ENCODE measurements at regions not wholly inside any gene's neighbourhood (a gene's known extent, or its start where the extent isn't known, plus 50 kb on each side); places are given as distances from the start of the nearest gene placed in this dataset.

- H3K27me3 ChIP-seq, result no peaks in the 10 kb centered on the region
- no peak for TF ChIP-seq CTCF (IDR thresholded peaks at IDR 0.05)
- H3K36me3 ChIP-seq, result no peaks in the 10 kb centered on the region
- no peak overlapping the region for H3K4me3 ChIP-seq
- H3K9me3 ChIP-seq, result no peaks in the 10 kb centered on the region
- H3K27ac ChIP-seq, result no peak overlapping the region
- intact Hi-C loops (cut with DNase I), result no loop called here
- no peaks in the 10 kb centered on the region for H3K4me1 ChIP-seq
- DNase-seq (ENCODE audit: low spot score in 2 of 2), result no peak
These were observed 67.4 kb upstream of the CPHXL start for GRCh38 chr16:75793641-75794040.

- H3K9me3 ChIP-seq, result no peaks in the 10 kb centered on the region
- TF ChIP-seq CTCF (IDR thresholded peaks at IDR 0.05), result no peak
- no peaks in the 10 kb centered on the region for H3K27me3 ChIP-seq
- H3K27ac ChIP-seq, result no peak overlapping the region
- no peak for DNase-seq (ENCODE audit: low spot score in 2 of 2)
- H3K4me3 ChIP-seq, result no peak overlapping the region
- H3K36me3 ChIP-seq, result no peaks in the 10 kb centered on the region
- H3K4me1 ChIP-seq, result no peaks in the 10 kb centered on the region
- intact Hi-C loops (cut with DNase I), result no loop called here
These were observed 68.1 kb upstream of the CPHXL start for GRCh38 chr16:75794426-75794825.

GRCh38 chr16:75798714-75799113 lies 72.4 kb upstream of the CPHXL start:
- Histone ChIP-seq H3K27me3 (no peaks in the 10 kb centered on the region), H3K27ac (no peak overlapping the region), H3K9me3 (no peaks in the 10 kb centered on the region), H3K36me3 (no peaks in the 10 kb centered on the region), H3K4me3 (no peak overlapping the region), H3K4me1 (no peaks in the 10 kb centered on the region)
- no peak for TF ChIP-seq CTCF (IDR thresholded peaks at IDR 0.05)
- intact Hi-C loops (cut with DNase I), result no loop called here
- no peak for DNase-seq (ENCODE audit: low spot score in 2 of 2)

GRCh38 chr16:75801307-75801706 lies 75.0 kb upstream of the CPHXL start:
- no peak for DNase-seq (ENCODE audit: low spot score in 2 of 2)
- intact Hi-C loops (cut with DNase I), result no loop called here
- H3K4me3 ChIP-seq, result no peak overlapping the region

GRCh38 chr16:75803753-75804152 lies 77.5 kb upstream of the CPHXL start:
- intact Hi-C loops (cut with DNase I), result no loop called here
- TF ChIP-seq CTCF (IDR thresholded peaks at IDR 0.05), result no peak
- Histone ChIP-seq H3K4me3 (no peak overlapping the region), H3K36me3 (no peaks in the 10 kb centered on the region), H3K9me3 (no peaks in the 10 kb centered on the region), H3K27me3 (no peaks in the 10 kb centered on the region), H3K27ac (no peak overlapping the region), H3K4me1 (no peaks in the 10 kb centered on the region)
- DNase-seq (ENCODE audit: low spot score in 2 of 2), result no peak

More at GRCh38 chr16:75801307-75801706, 75.0 kb upstream of the CPHXL start:
- Histone ChIP-seq H3K9me3 (no peaks in the 10 kb centered on the region), H3K36me3 (no peaks in the 10 kb centered on the region), H3K27ac (no peak overlapping the region), H3K4me1 (no peaks in the 10 kb centered on the region), H3K27me3 (no peaks in the 10 kb centered on the region)
- no peak for TF ChIP-seq CTCF (IDR thresholded peaks at IDR 0.05)

- H3K27me3 ChIP-seq, result no peaks in the 10 kb centered on the region
- DNase-seq (ENCODE audit: low spot score in 2 of 2), result no peak
- no peak overlapping the region for H3K4me3 ChIP-seq
- no peaks in the 10 kb centered on the region for H3K36me3 ChIP-seq
- intact Hi-C loops (cut with DNase I), result no loop called here
- no peaks in the 10 kb centered on the region for H3K4me1 ChIP-seq
- no peak overlapping the region for H3K27ac ChIP-seq
- no peaks in the 10 kb centered on the region for H3K9me3 ChIP-seq
- TF ChIP-seq CTCF (IDR thresholded peaks at IDR 0.05), result no peak
These were observed 78.1 kb upstream of the CPHXL start for GRCh38 chr16:75804368-75804767.

All from ascending aorta (tissue), 2 donors.